ENCODE measurements at regions not wholly inside any gene's neighbourhood (a gene's known extent, or its start where the extent isn't known, plus 50 kb on each side); places are given as distances from the start of the nearest gene placed in this dataset.

DNA sequence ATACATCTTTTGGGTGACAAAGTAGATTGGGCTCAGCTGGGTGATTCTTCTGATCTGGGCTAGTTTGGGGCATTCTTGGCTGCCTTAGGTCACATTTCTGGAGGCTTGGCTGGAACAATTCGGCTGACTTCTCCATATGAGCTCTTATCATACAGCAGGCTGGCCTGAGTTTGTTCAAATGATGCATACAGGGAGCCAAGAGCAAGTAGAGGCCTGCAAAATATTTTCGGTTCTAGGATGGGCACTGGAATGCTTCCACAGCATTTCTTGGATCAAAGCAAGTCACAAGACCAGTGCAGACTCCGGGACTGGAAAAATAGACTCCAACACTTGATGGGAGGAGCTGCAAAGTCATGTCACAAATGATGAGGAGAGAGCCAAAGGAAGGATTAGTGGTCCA is 98.4 kb downstream of the SCG2 start:
- no peak overlapping the region for H3K4ac ChIP-seq (ENCODE audit: low read depth, low read length)
- no peak overlapping the region for H4K91ac ChIP-seq (ENCODE audit: insufficient read depth, low read depth, low read length)
- no peaks in the 10 kb centered on the region for H4K20me1 ChIP-seq (ENCODE audit: insufficient read depth, low read length)
- H4K8ac ChIP-seq (ENCODE audit: low read depth in 2 of 2, low read length in 2 of 2), result no peak overlapping the region
- H3K4me2 ChIP-seq (ENCODE audit: low read depth, low read length), result no peak overlapping the region
- no peak overlapping the region for H3K9ac ChIP-seq (ENCODE audit: low read depth, low read length)
- no peak overlapping the region for H4K5ac ChIP-seq (ENCODE audit: low read depth, low read length)
- no peaks in the 10 kb centered on the region for H3K79me1 ChIP-seq (ENCODE audit: low read depth in 1 of 2, low read length in 2 of 2)
- in situ Hi-C loops (cut with MboI; ENCODE audit: low sequenced_read_pairs), result no loop called here
- H3K4me3 ChIP-seq (ENCODE audit: insufficient read depth, low read depth, low read length), result no peak overlapping the region
- no peak overlapping the region for H3K27ac ChIP-seq (ENCODE audit: insufficient read depth, low read length)
- no peak overlapping the region for H3K23ac ChIP-seq (ENCODE audit: low read depth, low read length)
- CTCF ChIA-PET, result interaction anchor here (0.8 kb wide), 1 partner anchor 65 kb away, joined by 5 read pairs; no protein-coding TSS in a partner anchor
- H2BK15ac ChIP-seq (ENCODE audit: low read depth, low read length), result no peak overlapping the region
- no peaks in the 10 kb centered on the region for H3K36me3 ChIP-seq (ENCODE audit: control insufficient read depth, insufficient read depth, low read length)
- no peak overlapping the region for H2BK20ac ChIP-seq (ENCODE audit: low read depth, low read length)
- intact Hi-C loops (cut with micrococcal nuclease), result no loop called here
- H3K4me1 ChIP-seq (ENCODE audit: control insufficient read depth, insufficient read depth, low read length), result no peaks in the 10 kb centered on the region
- no peak overlapping the region for H3K14ac ChIP-seq (replicated peaks; ENCODE audit: low read depth, low read length)
- no peak overlapping the region for H2AK9ac ChIP-seq (replicated peaks; ENCODE audit: low read depth, low read length, poor library complexity)
- dilution Hi-C loops (cut with HindIII; ENCODE audit: low sequenced_read_pairs, unreplicated experiment), result no loop called here
- H3K56ac ChIP-seq (ENCODE audit: extremely low read depth, insufficient read depth, low read length), result no peak overlapping the region
- H3K18ac ChIP-seq (ENCODE audit: low read depth, low read length), result no peak overlapping the region
- peak overlapping the region; percentile 9 for H2AFZ ChIP-seq (replicated peaks; ENCODE audit: low read length, poor library complexity)
- no peak for ATAC-seq (ENCODE audit: low read depth)
- BruUV-seq (replicated peaks), result no TSS peak
- 0 out of 2 replicates have a peak, but pooled peaks cover 2% of the 10 kb centered on the region for H3K9me3 ChIP-seq (ENCODE audit: control insufficient read depth, insufficient read depth, low read length)
- POLR2A ChIA-PET (ENCODE audit: unreplicated experiment), result no interaction called here
- no peak overlapping the region for H2BK5ac ChIP-seq (ENCODE audit: low read depth, low read length, poor library complexity, severe bottlenecking)
- no peak for TF ChIP-seq RFX5 (IDR thresholded peaks at IDR 0.05; ENCODE audit: low read depth, low read length)
- no peak for TF ChIP-seq CEBPB (IDR thresholded peaks at IDR 0.05; ENCODE audit: low read depth, low read length)
- TF ChIP-seq NFE2L2 (IDR thresholded peaks at IDR 0.05; ENCODE audit: low read depth, low read length), result no peak
- H3K27me3 ChIP-seq (ENCODE audit: control insufficient read depth, insufficient read depth, low read length), result no peaks in the 10 kb centered on the region
- H3K9me1 ChIP-seq (ENCODE audit: insufficient read depth, low read length), result no peaks in the 10 kb centered on the region
- DNase-seq, result no peak
- WGBS, 2 experiments (ENCODE audit: extremely low coverage in 2 of 2, insufficient read length in 1 of 2), result 63% methylated on average over 2 of the region's 3 CpGs; no CpG with 5 or more reads in 1 of the 2 experiments
- no peak overlapping the region for H2AK5ac ChIP-seq (ENCODE audit: low read depth, low read length)
- no peak overlapping the region for H2BK120ac ChIP-seq (ENCODE audit: low read depth, low read length)

All from IMR-90 (cell line).